Daoy (cell line): ENCODE measurements at regions not wholly inside any gene's neighbourhood (a gene's known extent, or its start where the extent isn't known, plus 50 kb on each side); places are given as distances from the start of the nearest gene placed in this dataset.
A peak's percentile ranks its signal among the peaks of the same experiment; 100 is the strongest.
"Not testable (repeated sequence)": the region's sequence is repeated elsewhere in the genome, so short reads cannot be mapped to it uniquely, and the experiment has no call there.

ENCODE experiments used
- DNase-seq: peaks from one replicate; pipeline ENCODE4 v3.0.0-alpha.2; 2015; ENCODE audit warnings: low read depth

- DNase-seq: peak; percentile 67
These were observed 262.2 kb upstream of the IL12A start for GRCh38 chr3:159726231-159726964.

GRCh38 chr3:159727506-159727905, 261.1 kb upstream of the IL12A start:
- no peak for DNase-seq

GRCh38 chr3:159731254-159731653, 257.4 kb upstream of the IL12A start:
- DNase-seq: no peak

GRCh38 chr3:159732172-159733111, 256.2 kb upstream of the IL12A start:
- DNase-seq: peak; percentile 90

GRCh38 chr3:159733194-159733860, 255.3 kb upstream of the IL12A start:
- peak; percentile 79 for DNase-seq

- DNase-seq: no peak
These were observed 254.0 kb upstream of the IL12A start for GRCh38 chr3:159734681-159735080.

- no peak for DNase-seq
These were observed 249.5 kb upstream of the IL12A start for GRCh38 chr3:159739166-159739565.

GRCh38 chr3:159739969-159740368, 248.7 kb upstream of the IL12A start:
- no peak for DNase-seq

- DNase-seq: no peak
These were observed 247.4 kb upstream of the IL12A start for GRCh38 chr3:159741281-159741680.

GRCh38 chr3:159748425-159748824, 240.2 kb upstream of the IL12A start:
- DNase-seq: no peak

- no peak for DNase-seq
These were observed 239.2 kb upstream of the IL12A start for GRCh38 chr3:159749406-159749805.

- DNase-seq: no peak
These were observed 237.5 kb upstream of the IL12A start for GRCh38 chr3:159751146-159751545.

GRCh38 chr3:159751752-159752151, 236.9 kb upstream of the IL12A start:
- peak; percentile 43 for DNase-seq

GRCh38 chr3:159756279-159757207, 232.1 kb upstream of the IL12A start:
- DNase-seq: not testable (repeated sequence)

- no peak for DNase-seq
These were observed 231.1 kb upstream of the IL12A start for GRCh38 chr3:159757341-159758060.

GRCh38 chr3:159760046-159760445, 228.6 kb upstream of the IL12A start:
- DNase-seq: no peak

- peak; percentile 64 for DNase-seq
These were observed 227.3 kb upstream of the IL12A start for GRCh38 chr3:159761369-159761768.

- peak; percentile 61 for DNase-seq
These were observed 226.6 kb upstream of the IL12A start for GRCh38 chr3:159761848-159762635.

GRCh38 chr3:159763011-159763601, 225.5 kb upstream of the IL12A start:
- peak; percentile 93 for DNase-seq
